ENCODE measurements at regions not wholly inside any gene's neighbourhood (a gene's known extent, or its start where the extent isn't known, plus 50 kb on each side); places are given as distances from the start of the nearest gene placed in this dataset.

- TF ChIP-seq EZH2 (IDR thresholded peaks at IDR 0.05; ENCODE audit: insufficient read depth, poor library complexity, severe bottlenecking) (no peak), EZH2phosphoT487 (IDR thresholded peaks at IDR 0.05; ENCODE audit: insufficient read depth, low read depth) (no peak)
These were observed 66.8 kb downstream of the KPNA2 start for GRCh38 chr17:68102318-68102758.

Data from GM23248 (cell line).